ENCODE measurements at regions not wholly inside any gene's neighbourhood (a gene's known extent, or its start where the extent isn't known, plus 50 kb on each side); places are given as distances from the start of the nearest gene placed in this dataset.

- TF ChIP-seq CTCF (conservative IDR thresholded peaks at IDR 0.05; ENCODE audit: low read length) = no peak
- TF ChIP-seq EZH2phosphoT487 (IDR thresholded peaks at IDR 0.05; ENCODE audit: borderline replicate concordance, low read depth, low read length) = no peak
These were observed 167.7 kb downstream of the TOMM20 start for GRCh38 chr1:234960722-234961455.

Data from OCI-LY7 (cell line).